ENCODE measurements at regions not wholly inside any gene's neighbourhood (a gene's known extent, or its start where the extent isn't known, plus 50 kb on each side); places are given as distances from the start of the nearest gene placed in this dataset.
A peak's percentile ranks its signal among the peaks of the same experiment; 100 is the strongest.

DNA sequence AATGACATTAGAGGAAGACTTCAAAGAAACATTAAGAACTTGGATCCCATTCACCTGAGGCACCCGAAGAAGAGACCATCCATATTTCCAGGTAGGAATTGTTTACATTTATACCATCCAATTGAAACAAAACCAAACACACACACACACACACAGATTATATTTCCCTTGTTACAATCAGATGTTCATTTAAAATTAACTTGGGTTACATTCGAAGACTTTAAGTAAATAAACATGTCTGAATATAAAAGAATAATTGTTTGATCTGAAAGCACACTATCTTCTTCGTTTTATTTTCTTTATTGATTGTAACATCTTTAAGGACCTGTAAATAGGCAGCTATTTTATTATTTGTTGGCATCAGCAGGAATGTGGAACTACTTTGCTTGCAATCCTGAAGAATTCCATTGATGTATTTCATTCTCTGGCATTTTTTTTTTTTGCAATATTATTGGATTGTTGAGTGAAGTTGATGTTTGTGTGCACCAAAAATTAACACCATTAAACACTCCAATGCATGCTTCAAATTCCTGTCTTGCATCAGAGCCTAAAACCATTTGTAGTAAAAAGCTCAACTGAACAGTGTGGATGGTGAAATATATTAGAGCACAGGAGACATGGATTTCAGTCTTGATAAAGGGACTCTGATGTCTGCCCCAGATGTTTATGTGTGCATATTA is 85.3 kb upstream of the FRY start:
- no peaks in the 10 kb centered on the region for H3K36me3 Mint-ChIP-seq
- ATAC-seq (no peak), DNase-seq (no peak)
- H3K9me3 Mint-ChIP-seq (ENCODE audit: low read depth): no peaks in the 10 kb centered on the region
- H3K4me3 Mint-ChIP-seq: no peak overlapping the region
- CTCF ChIA-PET: interaction anchor here (1.6 kb wide), 1 partner anchor 9 kb away, joined by 3 read pairs; no protein-coding TSS in a partner anchor
- H3K27ac Mint-ChIP-seq: no peak overlapping the region
- H3K27me3 Mint-ChIP-seq: peaks cover 17% of the 10 kb centered on the region
- peaks cover 6% of the 10 kb centered on the region for H3K4me1 Mint-ChIP-seq

DNA sequence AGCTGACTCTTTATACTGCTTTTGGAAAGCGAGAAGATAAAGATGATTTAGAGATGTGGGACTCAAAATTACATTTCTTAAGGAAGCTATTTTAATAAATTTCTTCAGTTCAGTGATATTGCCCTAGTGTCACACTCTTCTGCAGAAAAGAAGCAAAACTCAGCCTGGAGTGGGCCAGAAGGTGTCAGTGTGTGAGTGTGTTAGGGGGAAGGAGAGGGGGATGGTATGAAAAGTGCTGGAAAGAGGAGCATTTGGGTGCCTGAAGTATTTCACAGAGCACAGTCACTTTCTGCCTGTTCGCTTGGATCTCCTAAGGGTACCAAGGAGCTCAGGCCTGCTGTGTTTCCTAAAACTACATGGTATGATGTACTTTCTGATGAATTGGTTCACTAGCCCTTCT is 84.5 kb upstream of the FRY start:
- DNase-seq (no peak), ATAC-seq (no peak)
- CTCF ChIA-PET: interaction anchor here (1.5 kb wide), 1 partner anchor 37 kb away, joined by 3 read pairs; no protein-coding TSS in a partner anchor
- Mint-ChIP-seq H3K4me3 (no peak overlapping the region), H3K27ac (no peak overlapping the region), H3K36me3 (no peaks in the 10 kb centered on the region), H3K4me1 (peaks cover 9% of the 10 kb centered on the region), H3K27me3 (peaks cover 17% of the 10 kb centered on the region), H3K9me3 (ENCODE audit: low read depth) (no peaks in the 10 kb centered on the region)

DNA sequence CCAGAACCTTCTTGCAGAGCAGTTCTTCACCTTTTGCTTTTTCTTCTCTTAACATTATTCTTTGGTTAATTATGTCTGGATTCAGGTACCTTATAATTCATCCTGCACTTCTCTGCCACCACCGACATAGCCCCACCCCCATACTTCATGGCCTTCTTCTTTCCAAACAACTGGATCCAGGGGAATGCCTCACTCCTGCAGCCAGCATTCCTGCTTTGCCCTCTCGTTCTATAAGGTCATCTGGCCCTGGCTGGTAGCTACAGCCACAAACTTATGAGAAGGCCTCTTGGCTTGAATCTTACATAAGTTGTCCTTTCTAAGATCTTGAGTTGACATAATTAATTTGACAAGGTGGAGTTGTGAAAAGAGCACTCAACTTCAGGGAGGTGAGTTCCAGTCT is 84.1 kb upstream of the FRY start:
- CTCF ChIA-PET: interaction anchor here (1.5 kb wide), 1 partner anchor 37 kb away, joined by 3 read pairs; no protein-coding TSS in a partner anchor
- H3K27ac Mint-ChIP-seq: no peak overlapping the region
- peaks cover 9% of the 10 kb centered on the region for H3K4me1 Mint-ChIP-seq
- ATAC-seq (no peak), DNase-seq (no peak)
- H3K4me3 Mint-ChIP-seq: no peak overlapping the region
- no peaks in the 10 kb centered on the region for H3K36me3 Mint-ChIP-seq
- H3K9me3 Mint-ChIP-seq (ENCODE audit: low read depth): no peaks in the 10 kb centered on the region
- H3K27me3 Mint-ChIP-seq: peaks cover 17% of the 10 kb centered on the region

DNA sequence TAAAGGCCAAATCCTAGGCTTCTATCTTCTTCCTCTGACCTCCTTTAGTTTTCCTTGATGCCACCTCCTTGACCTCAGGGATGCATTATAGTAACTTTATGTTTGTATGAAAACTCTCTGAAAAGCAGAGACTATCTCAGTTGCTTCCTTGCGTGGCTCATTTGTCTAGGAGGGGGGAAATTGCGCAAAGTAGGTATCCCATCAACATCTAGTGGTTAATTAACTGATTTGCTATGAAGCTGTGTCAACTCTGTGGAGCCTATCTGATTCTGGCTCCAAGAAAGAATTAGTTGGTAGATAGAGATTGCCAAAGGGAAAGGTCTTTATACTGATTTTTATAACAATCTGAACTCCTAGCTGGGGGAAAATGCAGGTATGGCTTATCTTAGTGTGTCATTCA is 82.1 kb upstream of the FRY start:
- no peaks in the 10 kb centered on the region for H3K36me3 Mint-ChIP-seq
- H3K4me3 Mint-ChIP-seq: no peak overlapping the region
- ATAC-seq (no peak), DNase-seq (no peak)
- no peak overlapping the region for H3K27ac Mint-ChIP-seq
- H3K27me3 Mint-ChIP-seq: peaks cover 8% of the 10 kb centered on the region
- peaks cover 9% of the 10 kb centered on the region for H3K4me1 Mint-ChIP-seq
- CTCF ChIA-PET: no interaction called here
- no peaks in the 10 kb centered on the region for H3K9me3 Mint-ChIP-seq (ENCODE audit: low read depth)

DNA sequence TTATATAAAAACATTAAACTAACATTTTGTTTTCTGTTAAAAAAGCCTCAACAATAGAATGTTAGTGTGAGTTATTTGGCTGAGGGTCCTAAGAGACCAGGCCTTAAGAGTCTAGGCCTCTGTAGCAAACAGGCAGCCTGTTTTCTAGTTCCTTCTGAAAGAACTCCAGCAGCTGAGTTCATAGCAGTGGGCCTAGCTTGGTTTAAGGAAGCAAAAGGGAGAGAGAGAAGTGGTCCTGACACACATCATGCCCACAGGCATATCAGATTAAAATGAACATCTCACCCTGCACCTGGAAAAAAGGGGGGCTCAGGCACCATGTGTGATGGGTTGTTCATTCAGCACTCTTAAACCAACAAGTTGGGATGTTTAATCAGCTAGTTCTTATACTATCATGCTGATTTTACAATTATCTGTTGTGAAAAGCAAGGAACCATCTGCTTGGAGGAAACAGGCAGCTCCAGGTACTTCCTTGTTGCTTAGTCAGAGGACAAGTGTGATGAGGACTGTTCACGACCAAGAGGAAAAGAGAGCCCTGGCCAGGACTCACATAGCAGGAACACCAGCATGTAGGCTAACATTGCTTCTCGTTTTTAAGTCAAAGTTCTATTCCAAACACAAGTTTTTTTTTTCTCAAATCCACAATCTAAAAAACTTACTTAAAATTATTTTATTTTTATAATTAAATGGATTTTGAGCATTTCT is 81.3 kb upstream of the FRY start:
- Mint-ChIP-seq H3K36me3 (no peaks in the 10 kb centered on the region), H3K4me3 (no peak overlapping the region), H3K4me1 (peaks cover 9% of the 10 kb centered on the region), H3K9me3 (ENCODE audit: low read depth) (no peaks in the 10 kb centered on the region), H3K27me3 (peaks cover 5% of the 10 kb centered on the region), H3K27ac (no peak overlapping the region)
- CTCF ChIA-PET: no interaction called here
- ATAC-seq (no peak), DNase-seq (no peak)

DNA sequence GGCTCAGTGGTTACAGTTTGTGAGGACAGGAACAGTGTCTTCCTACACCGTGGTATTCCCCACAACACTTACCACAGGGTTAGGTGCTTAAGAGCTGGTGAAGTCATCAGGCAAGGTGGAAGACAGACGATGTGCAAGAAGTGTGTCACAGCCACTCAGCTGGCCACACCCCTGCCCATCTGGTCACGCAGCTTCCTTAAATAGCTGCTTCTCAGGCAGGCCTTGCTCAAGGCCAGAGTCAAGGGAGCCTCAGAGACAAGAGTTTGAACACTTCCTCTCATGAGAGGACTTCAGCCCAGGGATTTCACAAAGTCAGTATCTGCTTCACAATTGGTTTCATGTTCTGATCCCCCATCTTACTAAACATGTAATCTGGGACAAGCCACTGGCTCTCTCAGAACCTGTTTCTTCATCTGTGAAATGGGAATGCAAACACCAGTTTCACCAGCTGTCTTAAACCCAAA is 80.3 kb upstream of the FRY start:
- CTCF ChIA-PET: no interaction called here
- no peaks in the 10 kb centered on the region for H3K27me3 Mint-ChIP-seq
- peak; percentile 49 for ATAC-seq

DNA sequence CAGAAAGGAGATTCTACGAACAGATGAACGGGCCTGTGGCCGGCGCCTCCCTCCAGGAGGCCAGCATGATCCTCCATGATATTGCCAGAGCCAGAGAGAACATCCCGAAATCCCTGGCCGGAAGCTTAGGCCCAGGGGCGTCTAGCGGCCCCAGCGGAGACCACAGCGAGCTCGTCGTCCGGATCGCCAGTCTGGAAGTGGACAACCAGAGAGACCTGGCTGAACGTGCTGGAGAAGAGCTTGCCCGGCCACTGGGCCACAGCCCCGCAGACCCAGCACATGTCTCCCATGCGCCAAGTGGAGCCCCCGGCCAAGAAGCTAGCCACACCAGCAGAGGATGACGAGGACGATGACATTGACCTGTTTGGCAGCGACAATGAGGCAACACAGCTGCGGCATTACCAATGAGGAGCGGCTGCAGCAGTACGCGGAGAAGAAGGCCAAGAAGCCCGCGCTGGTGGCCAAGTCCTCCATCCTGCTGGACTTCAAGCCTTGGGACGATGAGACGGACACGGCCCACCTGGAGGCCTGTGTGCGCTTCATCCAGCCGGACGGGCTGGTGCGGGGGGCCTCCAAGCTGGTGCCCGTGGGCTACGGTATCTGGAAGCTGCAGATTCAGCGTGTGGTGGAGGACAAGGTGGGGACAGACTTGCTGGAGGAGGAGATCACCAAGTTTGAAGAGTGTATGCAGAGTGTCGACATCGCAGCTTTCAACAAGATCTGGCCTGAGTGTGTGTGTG is 78.8 kb upstream of the FRY start:
- CTCF ChIA-PET: interaction anchor here (0.7 kb wide), 1 partner anchor 212 kb away, joined by 3 read pairs; no protein-coding TSS in a partner anchor
- H3K9me3 Mint-ChIP-seq (ENCODE audit: low read depth): no peaks in the 10 kb centered on the region
- no peak for ATAC-seq
- no peak for DNase-seq
- no peaks in the 10 kb centered on the region for H3K27me3 Mint-ChIP-seq
- no peak overlapping the region for H3K4me3 Mint-ChIP-seq
- H3K36me3 Mint-ChIP-seq: no peaks in the 10 kb centered on the region
- H3K27ac Mint-ChIP-seq: no peak overlapping the region
- peaks cover 9% of the 10 kb centered on the region for H3K4me1 Mint-ChIP-seq

More for the DNA sequence above, 80.3 kb upstream of the FRY start:
- DNase-seq: peak; percentile 60
- H3K9me3 Mint-ChIP-seq (ENCODE audit: low read depth): no peaks in the 10 kb centered on the region
- H3K4me3 Mint-ChIP-seq: no peak overlapping the region
- H3K4me1 Mint-ChIP-seq: peaks cover 9% of the 10 kb centered on the region
- H3K27ac Mint-ChIP-seq: peak overlapping the region; percentile 77
- no peaks in the 10 kb centered on the region for H3K36me3 Mint-ChIP-seq

DNA sequence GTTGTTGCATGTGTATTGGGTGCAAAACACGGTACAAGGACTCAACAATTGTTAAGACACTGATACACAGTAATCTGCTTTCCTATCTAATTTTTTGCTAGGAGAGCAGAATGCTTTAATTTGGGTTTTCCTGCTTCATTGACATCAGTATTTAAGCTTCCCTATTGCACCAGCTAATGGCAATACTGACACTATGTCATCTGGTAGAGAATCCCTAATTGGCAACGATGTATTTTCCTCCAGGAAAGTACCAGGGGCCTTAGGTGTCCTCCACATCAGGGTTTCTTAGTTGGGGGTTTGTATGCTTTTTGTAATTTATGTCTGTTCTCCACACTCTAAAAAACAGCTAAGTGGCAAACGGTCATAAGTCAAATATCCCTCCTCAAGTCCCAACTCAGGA is 76.5 kb upstream of the FRY start:
- no peaks in the 10 kb centered on the region for H3K9me3 Mint-ChIP-seq (ENCODE audit: low read depth)
- DNase-seq (no peak), ATAC-seq (no peak)
- H3K27ac Mint-ChIP-seq: no peak overlapping the region
- H3K36me3 Mint-ChIP-seq: no peaks in the 10 kb centered on the region
- no peaks in the 10 kb centered on the region for H3K27me3 Mint-ChIP-seq
- H3K4me1 Mint-ChIP-seq: peaks cover 10% of the 10 kb centered on the region
- no peak overlapping the region for H3K4me3 Mint-ChIP-seq
- CTCF ChIA-PET: interaction anchor here (1.5 kb wide), 1 partner anchor 45 kb away, joined by 5 read pairs; no protein-coding TSS in a partner anchor

DNA sequence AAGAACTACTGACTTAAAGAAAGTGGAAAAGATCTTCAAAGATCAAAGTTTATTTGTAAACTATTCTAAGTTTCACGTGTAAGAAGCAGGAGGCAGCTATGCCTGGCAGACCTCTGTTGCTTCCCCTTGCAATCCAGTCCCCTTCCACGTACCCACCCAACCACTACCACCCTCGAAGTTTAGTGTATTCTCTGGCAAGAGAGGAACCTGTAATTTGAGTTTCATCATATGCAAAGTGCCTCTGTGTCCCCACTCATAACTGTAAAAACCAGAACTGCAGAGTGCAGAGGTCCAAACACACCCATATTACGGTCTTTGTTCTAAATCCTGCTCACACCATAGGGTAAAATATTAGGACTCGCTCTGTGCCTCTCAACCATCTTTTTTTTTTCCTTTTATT is 75.8 kb upstream of the FRY start:
- Mint-ChIP-seq H3K4me1 (peaks cover 9% of the 10 kb centered on the region), H3K27ac (no peak overlapping the region), H3K4me3 (no peak overlapping the region), H3K27me3 (no peaks in the 10 kb centered on the region), H3K9me3 (ENCODE audit: low read depth) (no peaks in the 10 kb centered on the region), H3K36me3 (no peaks in the 10 kb centered on the region)
- DNase-seq (no peak), ATAC-seq (no peak)
- CTCF ChIA-PET: interaction anchor here (1.5 kb wide), 1 partner anchor 46 kb away, joined by 5 read pairs; no protein-coding TSS in a partner anchor

DNA sequence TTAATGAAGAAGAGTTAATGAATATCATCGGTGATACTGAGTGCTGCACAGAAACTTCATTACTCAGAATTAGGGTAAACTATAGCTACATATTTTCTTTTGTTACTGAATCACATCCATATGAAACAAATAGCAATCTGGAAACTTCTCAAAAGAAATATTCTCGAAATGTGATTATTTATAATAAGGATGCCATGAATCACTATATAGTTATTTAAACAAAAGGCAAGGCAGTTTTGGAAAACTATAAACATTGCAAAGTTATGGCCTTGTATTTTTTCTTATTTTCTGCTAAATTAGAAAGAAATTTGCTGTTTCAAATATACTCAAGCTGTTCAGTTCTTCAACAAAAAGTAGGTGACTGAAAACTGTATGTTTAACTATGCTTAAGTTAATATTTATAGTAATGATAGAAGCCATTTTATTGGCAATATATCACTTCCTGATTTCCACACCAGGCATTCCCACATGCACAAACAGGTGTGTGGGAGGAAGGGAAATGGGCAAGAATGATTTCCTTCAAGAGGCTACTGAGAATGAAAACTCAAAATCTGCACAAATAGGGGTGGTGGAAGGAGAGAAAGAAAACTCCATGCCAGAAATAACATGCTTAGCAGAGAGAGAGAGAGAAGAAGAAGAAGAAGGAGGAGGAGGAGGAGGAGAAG is 74.5 kb upstream of the FRY start:
- DNase-seq (no peak), ATAC-seq (no peak)
- Mint-ChIP-seq H3K4me1 (peaks cover 1% of the 10 kb centered on the region), H3K4me3 (no peak overlapping the region), H3K27ac (no peak overlapping the region), H3K9me3 (ENCODE audit: low read depth) (no peaks in the 10 kb centered on the region), H3K36me3 (no peaks in the 10 kb centered on the region), H3K27me3 (peaks cover 6% of the 10 kb centered on the region)
- CTCF ChIA-PET: no interaction called here

DNA sequence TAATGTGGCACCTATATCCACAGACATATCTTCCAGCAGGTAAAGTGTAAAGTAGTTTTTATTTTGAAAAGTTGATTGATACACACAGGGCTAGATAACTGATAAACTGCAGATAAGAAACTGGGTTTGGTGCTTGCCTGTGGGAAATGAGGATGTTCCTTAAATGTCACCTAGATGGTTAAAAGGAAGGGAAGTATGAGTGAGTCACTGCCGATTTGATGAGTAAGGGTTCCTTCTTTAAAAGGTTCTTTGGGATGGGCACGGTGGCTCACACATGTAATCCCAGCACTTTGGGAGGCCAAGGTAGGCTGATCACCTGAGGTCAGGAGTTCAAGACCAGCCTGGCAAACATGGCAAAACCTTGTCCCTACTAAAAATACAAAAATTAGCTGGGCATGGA is 73.8 kb upstream of the FRY start:
- CTCF ChIA-PET: no interaction called here
- DNase-seq: no peak
- no peak overlapping the region for H3K27ac Mint-ChIP-seq
- no peak overlapping the region for H3K4me3 Mint-ChIP-seq
- no peaks in the 10 kb centered on the region for H3K36me3 Mint-ChIP-seq
- no peak for ATAC-seq
- peaks cover 1% of the 10 kb centered on the region for H3K4me1 Mint-ChIP-seq
- peaks cover 6% of the 10 kb centered on the region for H3K27me3 Mint-ChIP-seq
- no peaks in the 10 kb centered on the region for H3K9me3 Mint-ChIP-seq (ENCODE audit: low read depth)

DNA sequence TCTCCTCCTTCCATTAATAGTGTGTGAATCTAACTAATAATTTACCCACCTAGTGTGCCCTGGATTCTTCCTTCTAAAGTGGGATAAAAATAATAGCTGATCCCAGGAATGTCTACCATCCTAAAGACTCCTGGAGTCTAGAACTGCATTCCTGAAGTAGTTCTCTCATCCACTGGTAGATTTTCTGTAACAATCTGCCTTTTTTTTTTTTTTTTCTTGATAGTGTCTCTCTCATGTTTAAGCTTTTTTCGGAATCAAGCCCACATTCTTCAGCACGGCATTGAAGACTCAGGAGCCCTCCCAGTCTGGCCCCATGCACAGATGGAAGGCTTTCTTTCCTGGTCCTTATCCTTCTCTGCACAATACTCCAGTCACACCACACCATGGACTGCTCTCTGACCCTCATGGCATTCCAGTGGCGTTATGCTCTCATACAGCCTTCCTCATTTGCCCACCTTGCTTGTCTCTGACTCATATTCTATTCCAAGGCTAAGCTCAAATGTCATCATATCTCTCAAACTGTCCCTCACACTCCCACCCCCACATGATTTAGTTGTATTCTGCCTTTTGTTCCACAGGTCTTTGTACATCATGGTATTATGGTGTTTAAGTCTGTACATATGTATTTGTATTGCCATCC is 68.7 kb upstream of the FRY start:
- H3K4me3 Mint-ChIP-seq: no peak overlapping the region
- peaks cover 1% of the 10 kb centered on the region for H3K4me1 Mint-ChIP-seq
- ATAC-seq (no peak), DNase-seq (no peak)
- no peaks in the 10 kb centered on the region for H3K9me3 Mint-ChIP-seq (ENCODE audit: low read depth)
- no peak overlapping the region for H3K27ac Mint-ChIP-seq
- peaks cover 17% of the 10 kb centered on the region for H3K27me3 Mint-ChIP-seq
- no peaks in the 10 kb centered on the region for H3K36me3 Mint-ChIP-seq
- CTCF ChIA-PET: no interaction called here

DNA sequence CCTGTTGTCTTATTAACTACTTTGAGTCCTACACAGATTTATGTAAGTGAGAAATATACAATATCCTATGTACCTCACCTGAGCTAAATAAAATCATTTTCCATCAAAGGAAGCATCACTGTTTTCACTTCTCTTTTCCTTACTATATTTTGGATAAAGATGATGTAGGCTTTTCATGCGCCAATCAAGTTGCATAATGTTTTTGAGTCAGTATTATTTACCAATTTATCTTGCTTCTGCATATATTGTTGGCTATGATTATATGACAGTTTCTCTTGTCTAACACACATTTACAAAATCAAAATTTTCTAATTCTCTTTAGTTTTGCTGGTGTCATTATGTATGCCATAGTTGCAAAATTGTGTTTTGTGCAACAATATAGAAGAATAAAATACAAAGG is 67.9 kb upstream of the FRY start:
- H3K27me3 Mint-ChIP-seq: peaks cover 23% of the 10 kb centered on the region
- H3K4me3 Mint-ChIP-seq: no peak overlapping the region
- DNase-seq (no peak), ATAC-seq (no peak)
- CTCF ChIA-PET: no interaction called here
- H3K27ac Mint-ChIP-seq: no peak overlapping the region
- no peaks in the 10 kb centered on the region for H3K4me1 Mint-ChIP-seq
- H3K36me3 Mint-ChIP-seq: no peaks in the 10 kb centered on the region
- no peaks in the 10 kb centered on the region for H3K9me3 Mint-ChIP-seq (ENCODE audit: low read depth)

Data from activated CD8-positive, alpha-beta memory T cell treated with anti-CD3 and anti-CD28 coated beads, Interleukin-2, amount 10 ng/mL, durations not matched to agents 7 days and 5 days (primary cell).